ENCODE measurements at regions not wholly inside any gene's neighbourhood (a gene's known extent, or its start where the extent isn't known, plus 50 kb on each side); places are given as distances from the start of the nearest gene placed in this dataset.

GRCh38 chr11:119803726-119804294 lies 74.8 kb upstream of the NECTIN1 start:
- DNase-seq: no peak
- no peak overlapping the region for H3K27ac Mint-ChIP-seq (ENCODE audit: unreplicated experiment)
- ChIA-PET CTCF (no interaction called here), POLR2A (no interaction called here)
- no TSS peak for BruUV-seq (replicated peaks)
- TF ChIP-seq CTCF (IDR thresholded peaks at IDR 0.05; ENCODE audit: insufficient read depth in 1 of 2, low read depth in 1 of 2, low read length in 1 of 2, severe bottlenecking in 1 of 2, unreplicated experiment in 1 of 2): no peak
- H3K27me3 Mint-ChIP-seq (ENCODE audit: insufficient read depth, unreplicated experiment): no peaks in the 10 kb centered on the region
- Histone ChIP-seq H3K4me1 (no peaks in the 10 kb centered on the region), H3K27me3 (replicated peaks; ENCODE audit: control insufficient read depth, insufficient read depth, low read length) (no peaks in the 10 kb centered on the region), H3K4me3 (ENCODE audit: low read depth, low read length) (no peak overlapping the region), H3K9me3 (no peaks in the 10 kb centered on the region; the same call in 1 of the 2 replicates), H3K36me3 (ENCODE audit: control insufficient read depth, insufficient read depth, low read length) (no peaks in the 10 kb centered on the region)
- H3K4me1 Mint-ChIP-seq (ENCODE audit: low read depth, unreplicated experiment): peaks cover 7% of the 10 kb centered on the region
- no peak overlapping the region for H3K4me3 Mint-ChIP-seq (ENCODE audit: unreplicated experiment)
- no peaks in the 10 kb centered on the region for H3K36me3 Mint-ChIP-seq (ENCODE audit: insufficient read depth, unreplicated experiment)
- intact Hi-C loops (cut with micrococcal nuclease; ENCODE audit: unreplicated experiment): no loop called here
- H3K9me3 Mint-ChIP-seq (ENCODE audit: unreplicated experiment): no peaks in the 10 kb centered on the region

GRCh38 chr11:119803139-119803538 lies 74.1 kb upstream of the NECTIN1 start:
- DNase-seq: no peak
- Mint-ChIP-seq H3K4me1 (ENCODE audit: low read depth, unreplicated experiment) (peaks cover 7% of the 10 kb centered on the region), H3K9me3 (ENCODE audit: unreplicated experiment) (no peaks in the 10 kb centered on the region), H3K36me3 (ENCODE audit: insufficient read depth, unreplicated experiment) (no peaks in the 10 kb centered on the region), H3K27me3 (ENCODE audit: insufficient read depth, unreplicated experiment) (no peaks in the 10 kb centered on the region), H3K4me3 (ENCODE audit: unreplicated experiment) (no peak overlapping the region), H3K27ac (ENCODE audit: unreplicated experiment) (no peak overlapping the region)
- Histone ChIP-seq H3K36me3 (ENCODE audit: control insufficient read depth, insufficient read depth, low read length) (no peaks in the 10 kb centered on the region), H3K9me3 (no peaks in the 10 kb centered on the region; the same call in 1 of the 2 replicates), H3K4me3 (ENCODE audit: low read depth, low read length) (no peak overlapping the region), H3K27me3 (replicated peaks; ENCODE audit: control insufficient read depth, insufficient read depth, low read length) (no peaks in the 10 kb centered on the region), H3K4me1 (no peaks in the 10 kb centered on the region)
- intact Hi-C loops (cut with micrococcal nuclease; ENCODE audit: unreplicated experiment): no loop called here
- TF ChIP-seq CTCF (IDR thresholded peaks at IDR 0.05; ENCODE audit: insufficient read depth in 1 of 2, low read depth in 1 of 2, low read length in 1 of 2, severe bottlenecking in 1 of 2, unreplicated experiment in 1 of 2): no peak
- CTCF ChIA-PET: no interaction called here
- POLR2A ChIA-PET: no interaction called here
- no TSS peak for BruUV-seq (replicated peaks)

- no peak for TF ChIP-seq CTCF (IDR thresholded peaks at IDR 0.05; ENCODE audit: insufficient read depth in 1 of 2, low read depth in 1 of 2, low read length in 1 of 2, severe bottlenecking in 1 of 2, unreplicated experiment in 1 of 2)
- Mint-ChIP-seq H3K4me3 (ENCODE audit: unreplicated experiment) (no peak overlapping the region), H3K36me3 (ENCODE audit: insufficient read depth, unreplicated experiment) (no peaks in the 10 kb centered on the region), H3K27ac (ENCODE audit: unreplicated experiment) (no peak overlapping the region), H3K9me3 (ENCODE audit: unreplicated experiment) (no peaks in the 10 kb centered on the region), H3K4me1 (ENCODE audit: low read depth, unreplicated experiment) (peaks cover 9% of the 10 kb centered on the region), H3K27me3 (ENCODE audit: insufficient read depth, unreplicated experiment) (no peaks in the 10 kb centered on the region)
- Histone ChIP-seq H3K9me3 (no peaks in the 10 kb centered on the region; the same call in 1 of the 2 replicates), H3K36me3 (ENCODE audit: control insufficient read depth, insufficient read depth, low read length) (no peaks in the 10 kb centered on the region), H3K4me1 (no peaks in the 10 kb centered on the region), H3K4me3 (ENCODE audit: low read depth, low read length) (no peak overlapping the region), H3K27me3 (replicated peaks; ENCODE audit: control insufficient read depth, insufficient read depth, low read length) (no peaks in the 10 kb centered on the region)
- BruUV-seq (replicated peaks): no TSS peak
- CTCF ChIA-PET: no interaction called here
- no peak for DNase-seq
- intact Hi-C loops (cut with micrococcal nuclease; ENCODE audit: unreplicated experiment): no loop called here
- POLR2A ChIA-PET: no interaction called here
These were observed 73.7 kb upstream of the NECTIN1 start for GRCh38 chr11:119802670-119803069.

Measured in Caco-2 (cell line).